ENCODE measurements at regions not wholly inside any gene's neighbourhood (a gene's known extent, or its start where the extent isn't known, plus 50 kb on each side); places are given as distances from the start of the nearest gene placed in this dataset.

GRCh38 chr4:52376132-52376704 lies 282.9 kb downstream of the USP46 start:
- TF ChIP-seq, protein P1, sequence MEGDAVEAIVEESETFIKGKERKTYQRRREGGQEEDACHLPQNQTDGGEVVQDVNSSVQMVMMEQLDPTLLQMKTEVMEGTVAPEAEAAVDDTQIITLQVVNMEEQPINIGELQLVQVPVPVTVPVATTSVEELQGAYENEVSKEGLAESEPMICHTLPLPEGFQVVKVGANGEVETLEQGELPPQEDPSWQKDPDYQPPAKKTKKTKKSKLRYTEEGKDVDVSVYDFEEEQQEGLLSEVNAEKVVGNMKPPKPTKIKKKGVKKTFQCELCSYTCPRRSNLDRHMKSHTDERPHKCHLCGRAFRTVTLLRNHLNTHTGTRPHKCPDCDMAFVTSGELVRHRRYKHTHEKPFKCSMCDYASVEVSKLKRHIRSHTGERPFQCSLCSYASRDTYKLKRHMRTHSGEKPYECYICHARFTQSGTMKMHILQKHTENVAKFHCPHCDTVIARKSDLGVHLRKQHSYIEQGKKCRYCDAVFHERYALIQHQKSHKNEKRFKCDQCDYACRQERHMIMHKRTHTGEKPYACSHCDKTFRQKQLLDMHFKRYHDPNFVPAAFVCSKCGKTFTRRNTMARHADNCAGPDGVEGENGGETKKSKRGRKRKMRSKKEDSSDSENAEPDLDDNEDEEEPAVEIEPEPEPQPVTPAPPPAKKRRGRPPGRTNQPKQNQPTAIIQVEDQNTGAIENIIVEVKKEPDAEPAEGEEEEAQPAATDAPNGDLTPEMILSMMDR (IDR thresholded peaks at IDR 0.05), result peak; percentile 28 to 74 (median 64)
- TF ChIP-seq EP300 (IDR thresholded peaks at IDR 0.05) (no peak), POLR2A (IDR thresholded peaks at IDR 0.05) (no peak)
